ENCODE measurements at regions not wholly inside any gene's neighbourhood (a gene's known extent, or its start where the extent isn't known, plus 50 kb on each side); places are given as distances from the start of the nearest gene placed in this dataset.

DNA sequence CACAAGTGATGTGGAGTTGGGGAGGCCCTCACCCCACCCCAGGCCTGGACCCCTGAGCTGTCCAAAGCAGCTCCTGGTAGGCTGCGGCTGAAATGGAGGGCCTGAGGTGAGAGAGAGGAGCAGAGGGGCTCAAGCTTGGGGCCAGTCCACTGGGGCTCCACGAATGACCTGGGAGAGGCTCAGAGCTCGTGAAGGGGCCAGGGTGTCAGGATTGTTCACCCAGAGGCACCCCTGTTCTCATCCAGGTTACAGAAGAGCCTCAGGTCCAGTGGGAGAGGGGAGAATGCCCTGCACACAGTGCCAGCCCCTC, 102.2 kb upstream of the RET start:
- no peak for DNase-seq

DNA sequence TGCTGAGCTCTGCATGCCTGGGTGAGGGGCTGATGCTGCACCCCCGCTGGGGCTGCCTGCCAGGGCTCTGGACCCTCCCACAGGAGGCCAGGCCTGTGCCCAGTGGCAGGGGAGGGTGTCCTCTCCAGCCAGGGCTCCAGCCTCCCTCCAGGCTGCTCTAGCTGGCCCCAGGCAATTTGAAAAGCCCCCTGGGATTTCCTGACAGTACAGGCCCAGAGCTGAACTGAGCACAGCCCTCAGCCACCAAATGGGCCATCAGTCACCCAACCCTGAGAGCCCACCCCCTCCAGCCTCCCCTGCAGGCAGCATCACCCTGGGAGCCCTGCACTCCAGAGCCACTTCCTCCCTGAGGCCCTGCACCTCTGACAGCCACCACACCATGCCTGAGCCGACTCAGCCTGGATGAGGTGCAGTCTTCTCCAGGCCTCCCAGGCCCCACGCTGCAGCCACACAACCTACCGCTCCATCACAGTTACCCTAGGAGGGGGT, 101.8 kb upstream of the RET start:
- no peak for DNase-seq

DNA sequence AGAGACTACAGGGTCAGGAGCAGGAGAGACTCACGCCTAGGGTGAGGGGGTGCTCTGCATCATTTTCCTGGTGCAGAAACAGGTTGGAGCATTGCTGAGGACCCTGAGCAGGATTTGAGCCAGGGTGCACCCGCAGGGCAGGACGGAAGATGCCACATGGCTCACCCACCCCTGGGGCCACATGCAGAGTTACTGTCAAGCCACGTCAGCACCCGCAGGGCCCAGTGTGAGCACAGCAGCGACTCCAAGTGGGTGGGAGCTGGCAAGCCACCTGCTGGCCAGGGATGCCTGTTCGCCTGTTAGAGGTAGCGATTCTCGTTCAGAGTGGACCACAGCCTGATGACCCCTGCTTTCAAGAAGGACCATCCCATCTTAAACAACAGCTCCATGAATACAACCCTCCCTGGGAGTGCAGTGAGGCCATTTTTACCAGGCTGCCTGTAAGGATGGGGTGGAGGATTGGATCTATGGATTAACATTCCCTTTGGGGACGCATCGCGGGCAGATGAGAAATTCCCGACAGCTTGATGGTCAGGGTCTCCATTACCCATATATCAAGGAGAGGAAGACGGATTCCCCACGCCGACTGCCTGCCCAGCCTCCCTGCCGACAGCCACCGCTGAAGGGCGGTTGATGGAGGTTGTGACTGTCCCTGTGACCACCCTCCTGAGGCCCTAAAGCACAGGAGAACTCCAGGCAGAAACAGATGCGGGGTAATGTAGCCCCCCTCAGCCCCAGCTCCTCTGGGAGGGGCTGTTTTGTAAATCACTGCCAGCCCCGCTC, 101.1 kb upstream of the RET start:
- DNase-seq: peak; percentile 30

DNA sequence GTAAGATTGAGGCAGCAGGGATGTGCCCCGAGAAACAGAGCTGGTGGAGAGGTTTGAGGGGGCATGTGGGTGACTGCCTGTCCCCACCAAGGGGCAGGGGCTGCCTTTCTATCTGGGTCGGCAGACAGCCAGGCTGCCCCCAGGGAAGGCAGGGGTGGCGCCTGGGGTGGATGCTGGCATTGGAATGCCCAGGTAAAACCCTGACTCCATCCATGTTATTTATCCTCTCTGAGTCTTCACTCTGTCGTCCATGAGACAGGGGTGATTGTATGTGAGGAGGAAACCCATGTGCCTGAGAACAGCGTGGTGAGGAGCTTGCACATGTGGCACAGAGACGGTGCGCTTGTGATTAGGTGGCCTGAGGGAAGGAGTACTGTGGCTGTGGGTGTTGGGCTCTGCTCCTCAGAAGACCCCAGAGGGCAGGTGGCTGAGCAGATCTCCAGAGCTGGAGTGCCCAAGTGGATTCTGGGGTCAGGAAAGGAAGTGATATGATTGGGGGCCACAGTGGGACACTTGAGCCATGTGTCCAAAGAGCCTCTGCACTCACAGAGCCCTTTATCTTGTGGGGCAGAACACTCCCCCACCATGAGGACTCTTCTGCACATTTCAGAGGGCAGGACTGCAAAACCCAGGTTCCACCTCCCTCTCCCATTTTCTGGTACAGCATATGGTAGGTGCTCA, 100.4 kb upstream of the RET start:
- DNase-seq: no peak

DNA sequence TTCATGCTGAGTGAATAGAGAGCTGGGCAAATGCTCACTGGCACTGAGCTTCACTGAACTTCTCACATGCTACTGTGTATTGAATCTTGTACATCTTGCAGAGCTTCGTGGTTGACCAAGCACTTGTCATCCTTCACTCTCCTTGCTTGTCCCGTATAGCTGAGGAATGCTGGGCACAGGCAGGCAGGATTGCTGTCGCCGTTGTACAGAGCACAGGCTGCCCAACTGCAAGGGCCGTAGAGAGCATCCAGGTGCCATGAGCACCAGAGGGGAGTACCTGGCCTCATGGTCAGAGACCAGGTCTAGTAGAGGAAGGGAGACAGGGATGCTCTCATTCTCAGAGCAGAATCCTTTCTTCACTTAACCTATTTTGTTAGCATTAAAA, 99.8 kb upstream of the RET start:
- no peak for DNase-seq

DNA sequence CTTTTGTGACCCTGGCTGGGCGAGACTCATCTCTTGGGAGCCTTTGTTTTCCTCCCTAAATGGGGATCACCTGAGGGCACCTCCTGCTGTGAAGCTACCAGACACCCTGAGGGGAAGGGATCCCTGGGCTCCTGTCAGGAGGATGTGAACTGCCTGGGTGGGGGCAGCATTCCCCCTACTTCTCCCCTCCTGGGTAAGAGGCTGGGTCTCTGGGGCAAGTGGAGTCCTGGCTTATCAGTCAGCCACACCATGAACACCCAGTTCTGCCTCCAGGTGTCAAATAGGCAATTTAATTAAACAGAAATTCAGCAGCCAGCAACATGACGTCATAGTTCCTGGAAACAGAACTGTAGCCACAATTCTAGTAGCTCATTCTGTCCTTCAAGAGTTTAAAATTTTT, 97.7 kb upstream of the RET start:
- no peak for DNase-seq

DNA sequence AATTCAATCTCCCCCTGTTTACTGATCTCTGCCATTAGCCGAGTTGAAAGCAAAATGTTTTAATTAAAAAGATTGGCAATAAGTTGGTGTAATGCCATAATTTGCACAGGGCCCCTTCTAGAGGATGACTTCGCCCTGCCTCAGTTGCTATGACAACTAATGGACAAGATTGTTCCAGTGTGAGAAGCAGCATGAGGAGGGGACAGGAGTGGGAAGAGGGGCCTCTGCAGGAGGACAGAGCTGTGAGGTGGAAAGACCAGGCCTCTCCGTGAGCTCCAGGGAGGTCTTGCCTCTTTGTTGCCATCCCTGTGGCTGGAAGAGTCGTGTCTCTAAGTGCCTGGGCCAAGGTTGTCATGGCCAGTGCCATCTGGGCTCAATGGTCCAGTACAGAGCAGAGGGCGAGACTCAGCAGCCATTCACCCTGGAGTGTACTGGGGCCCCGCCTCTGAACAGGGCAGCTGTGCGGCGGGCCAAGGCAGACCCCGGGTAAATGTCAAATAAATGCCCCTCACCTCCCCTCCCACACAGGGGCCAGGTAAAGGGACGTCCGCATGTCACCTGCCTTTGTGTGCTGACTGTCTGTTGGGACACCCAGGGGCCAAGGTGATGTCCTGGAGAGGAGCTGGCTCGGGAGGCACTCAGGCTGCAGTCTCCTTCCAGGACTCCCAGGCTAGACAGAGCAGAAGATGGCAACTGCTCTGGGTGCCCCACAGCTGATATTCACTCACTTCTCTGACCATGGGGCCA, 97.0 kb upstream of the RET start:
- no peak for DNase-seq

DNA sequence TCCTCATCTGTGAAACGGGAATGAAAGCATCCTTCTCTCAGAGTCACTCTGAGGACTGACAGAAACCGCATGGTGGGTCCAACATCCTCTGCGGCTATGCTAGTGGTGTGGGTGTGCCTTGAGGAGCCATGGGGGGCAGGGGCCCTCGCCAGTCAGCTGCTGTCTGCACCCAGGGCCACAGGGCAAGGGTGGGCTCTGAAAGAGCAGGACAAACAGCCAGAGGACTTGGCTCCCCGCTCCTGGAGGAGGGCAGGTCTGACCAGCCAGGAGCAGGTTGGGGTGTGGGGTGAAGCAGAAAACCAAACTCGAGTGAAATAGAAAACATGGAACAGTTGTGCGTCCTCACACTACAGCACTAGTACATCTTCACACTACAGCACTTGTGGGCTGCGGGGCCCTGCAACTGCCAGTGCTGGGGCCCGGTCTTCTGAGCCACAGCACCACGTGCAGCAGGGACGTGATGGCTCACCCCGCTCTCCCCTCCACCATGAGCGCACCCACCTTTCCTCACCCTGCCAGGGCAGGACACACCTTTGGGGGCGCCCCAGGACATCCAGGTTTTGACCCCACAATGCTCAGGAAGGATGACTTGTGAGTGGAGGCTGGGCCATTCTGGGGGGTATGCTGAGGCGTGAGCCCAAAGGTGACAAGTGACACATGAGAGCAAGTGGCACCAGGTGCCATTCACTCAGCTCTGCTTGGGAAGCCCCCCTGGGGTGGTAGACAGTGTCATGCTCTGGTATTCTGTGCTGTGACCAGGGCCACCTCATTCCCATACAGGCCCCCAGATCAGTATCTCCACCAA, 96.1 kb upstream of the RET start:
- no peak for DNase-seq

DNA sequence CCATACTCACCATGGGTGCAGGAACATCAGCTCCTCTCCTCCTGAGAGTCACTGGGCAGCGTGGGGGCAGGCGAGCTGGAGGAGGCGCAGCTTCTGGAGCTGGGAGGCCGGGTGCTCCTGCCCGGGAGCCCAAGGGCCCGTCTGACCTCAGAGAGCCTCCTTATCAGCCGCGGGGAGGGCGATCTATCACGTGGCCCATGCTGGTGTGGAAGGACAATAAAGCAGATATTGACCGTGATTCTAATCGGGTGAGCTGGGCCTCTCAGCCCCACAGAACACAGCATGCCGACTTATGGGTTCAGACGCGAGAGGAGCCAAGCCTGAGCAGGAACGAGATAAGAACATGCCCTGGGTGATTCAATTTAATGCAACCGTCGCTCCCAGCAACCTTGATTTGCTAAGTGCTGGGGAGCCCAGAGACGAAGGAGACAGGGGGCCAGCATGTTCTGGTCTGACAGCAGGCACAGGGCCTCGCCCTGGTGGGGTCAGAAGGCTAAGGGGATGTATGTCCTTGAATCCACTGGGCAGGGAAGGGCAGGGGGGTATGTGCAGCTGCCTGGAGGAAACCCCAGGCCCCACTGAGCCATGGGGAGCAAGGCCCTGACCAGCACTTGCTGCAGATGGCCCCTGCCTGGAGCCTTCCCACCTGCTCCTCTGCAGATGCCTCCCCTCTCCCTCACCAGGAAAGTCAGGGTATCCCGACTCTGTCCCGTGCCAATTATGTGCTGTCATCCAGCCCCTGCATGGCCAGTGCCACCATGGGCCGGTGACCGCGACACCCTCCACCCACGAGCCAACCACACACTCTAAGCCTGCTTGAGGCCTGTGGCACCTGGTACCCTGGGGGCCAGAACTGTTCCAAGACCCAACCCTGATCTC, 95.3 kb upstream of the RET start:
- no peak for DNase-seq

DNA sequence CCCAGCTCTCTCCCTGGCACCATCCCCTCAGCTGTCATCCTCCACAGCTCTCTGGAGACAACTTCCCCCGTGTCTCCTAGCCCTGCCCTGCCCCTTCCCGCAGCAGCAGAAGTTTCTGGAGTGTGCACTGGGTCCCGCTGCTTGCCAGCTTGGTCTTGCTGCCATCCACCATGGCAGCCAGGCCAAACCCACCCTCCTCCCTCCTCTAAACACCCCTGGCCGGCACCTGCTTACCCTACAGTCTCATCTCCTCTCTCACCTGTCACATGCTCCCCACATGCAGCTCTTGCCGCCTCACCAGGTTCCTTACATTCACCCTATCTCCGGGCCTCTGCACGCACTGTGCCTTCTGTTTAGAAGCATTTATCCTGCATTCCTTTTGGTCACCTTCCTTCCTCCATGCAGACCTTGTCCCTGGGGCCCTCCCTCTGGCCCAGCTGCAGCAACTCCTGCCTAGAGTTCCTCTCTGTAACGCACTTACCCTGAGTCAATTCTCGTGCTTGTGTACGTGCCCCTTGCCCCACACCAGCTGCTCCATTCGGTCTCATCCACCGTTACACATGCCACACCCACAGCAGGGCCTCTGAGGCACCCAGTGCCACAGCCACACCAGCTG, 93.9 kb upstream of the RET start:
- DNase-seq: no peak

DNA sequence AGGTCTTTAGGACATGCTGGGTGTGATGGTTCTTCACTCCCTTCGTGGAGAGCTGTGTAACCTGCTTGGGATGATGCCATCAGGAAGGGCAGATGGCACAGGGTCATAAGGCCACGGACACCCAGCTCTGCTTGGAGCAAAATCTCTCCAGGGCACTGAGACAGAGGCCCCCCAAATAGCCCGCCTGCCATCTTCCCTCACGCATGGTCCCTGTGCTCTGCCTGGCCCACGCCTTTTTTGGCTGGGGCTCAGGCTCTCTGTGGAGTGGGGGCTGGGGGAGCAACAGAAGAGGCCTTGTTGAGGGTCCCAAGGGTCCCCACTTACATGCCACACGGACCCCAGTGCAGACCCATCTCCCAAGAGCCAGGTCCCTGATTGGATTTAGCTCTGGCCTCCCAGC, 93.3 kb upstream of the RET start:
- DNase-seq: no peak

DNA sequence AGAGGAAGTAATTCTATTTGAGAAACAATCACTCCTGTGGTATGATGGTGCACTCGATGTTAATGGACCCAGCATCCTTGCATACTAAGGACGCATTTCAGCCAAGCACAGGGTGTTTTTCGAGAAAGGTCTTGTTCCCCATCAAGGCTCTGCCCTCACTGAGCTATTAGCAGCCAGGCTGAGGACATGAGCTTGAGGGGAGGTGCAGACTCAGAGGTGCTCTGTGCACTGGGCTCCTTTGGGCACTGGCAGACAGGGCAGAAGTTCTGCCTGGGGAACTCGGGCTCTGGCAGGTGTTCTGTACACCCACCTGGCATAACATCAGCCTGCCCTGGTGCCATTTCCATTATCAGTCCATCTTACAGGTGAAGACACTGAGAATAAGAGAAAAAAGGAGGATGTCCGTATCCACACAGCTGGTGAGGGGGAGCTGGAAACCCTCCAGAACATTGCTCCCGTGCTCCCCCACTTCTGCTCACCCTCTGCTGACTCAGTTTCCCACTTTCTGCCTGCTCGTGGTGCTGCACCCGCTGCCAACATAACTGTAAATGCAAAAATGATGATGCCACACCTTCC, 92.7 kb upstream of the RET start:
- no peak for DNase-seq

DNA sequence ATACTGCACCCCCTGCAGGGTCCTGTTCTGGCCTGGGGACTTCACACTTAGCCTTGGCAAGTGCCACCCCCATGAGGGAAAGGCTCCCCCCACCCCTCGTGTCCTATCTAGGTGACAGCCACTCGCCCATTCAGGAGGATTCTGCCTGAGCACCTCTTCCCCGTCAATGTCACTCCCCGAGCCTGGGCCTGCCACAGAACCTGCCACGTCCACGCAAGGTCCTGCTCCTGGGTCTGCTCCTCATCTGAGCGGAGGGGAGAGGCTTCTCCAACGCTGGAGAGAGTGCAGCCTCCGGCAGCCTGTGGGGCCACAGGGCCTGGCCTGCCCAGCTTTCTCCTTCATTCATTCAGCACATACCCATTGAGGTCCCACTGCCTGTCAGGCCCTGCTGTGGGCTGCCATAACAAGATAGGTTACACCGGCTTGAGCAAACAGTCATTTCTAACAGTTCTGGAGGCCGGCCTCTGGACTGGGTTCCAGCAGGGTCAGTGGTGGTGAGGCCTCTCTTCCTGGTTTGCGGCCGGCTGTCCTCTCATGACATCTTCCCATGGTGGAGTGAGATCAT, 92.0 kb upstream of the RET start:
- DNase-seq: no peak

DNA sequence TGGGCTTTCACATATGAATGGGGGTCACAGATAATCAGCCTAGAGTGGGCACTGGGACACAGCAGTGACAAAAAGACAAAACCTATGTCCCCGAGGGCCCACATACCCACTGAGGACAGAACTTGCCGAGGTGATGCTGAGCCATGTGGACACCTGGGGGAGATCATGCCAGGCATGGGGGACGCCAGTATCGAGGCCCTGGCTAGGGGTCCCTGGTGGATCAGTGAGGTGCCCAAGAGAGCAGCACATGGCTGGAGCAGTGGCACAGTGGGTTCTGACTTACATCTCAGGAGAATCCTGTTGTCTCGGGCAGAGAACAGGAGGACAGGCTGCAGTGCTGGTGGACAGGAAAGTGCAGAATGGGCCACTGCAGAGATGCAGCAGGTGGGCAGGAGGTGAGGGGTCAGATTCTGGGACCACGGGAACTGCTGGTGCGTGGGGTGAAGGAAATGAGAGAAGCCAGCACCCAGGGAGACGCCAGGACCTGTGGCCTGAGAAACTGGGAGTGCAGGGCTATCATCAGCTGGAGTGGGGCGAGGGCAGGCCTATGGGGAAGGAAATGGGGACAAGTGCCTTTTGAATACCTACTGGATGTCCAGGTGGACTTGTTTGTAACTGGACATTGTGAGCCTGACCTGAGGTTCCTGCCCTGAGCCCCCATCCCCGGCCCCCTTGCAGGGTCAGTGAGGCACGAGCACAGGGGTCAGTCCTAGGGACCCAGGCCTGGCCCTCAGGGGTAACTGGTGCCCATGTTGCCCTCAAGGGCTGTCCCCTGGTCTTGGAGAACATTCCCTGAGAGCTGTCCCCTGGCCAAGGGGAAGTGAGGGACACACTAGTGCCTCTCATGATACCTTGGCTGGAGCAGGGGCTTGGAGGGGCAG, 91.2 kb upstream of the RET start:
- DNase-seq: no peak

DNA sequence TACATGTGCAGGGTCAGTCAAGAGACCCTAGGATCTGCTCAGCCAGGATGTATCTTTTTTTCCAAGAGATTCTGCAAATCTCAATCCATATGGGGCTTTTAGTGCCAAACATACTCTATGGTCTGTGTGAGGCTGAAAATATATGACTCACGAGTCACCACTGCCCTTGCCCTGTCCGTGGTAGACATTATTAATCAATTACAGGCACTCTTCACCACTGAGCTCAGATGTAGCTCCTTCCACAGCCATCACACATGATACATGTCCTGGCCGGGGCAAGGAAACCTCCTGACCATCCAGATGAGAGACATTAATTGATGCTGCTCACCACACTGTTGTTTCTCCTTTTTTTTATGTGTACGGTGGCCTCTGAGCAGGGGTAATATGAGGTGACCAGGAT, 90.2 kb upstream of the RET start:
- DNase-seq: peak; percentile 14

DNA sequence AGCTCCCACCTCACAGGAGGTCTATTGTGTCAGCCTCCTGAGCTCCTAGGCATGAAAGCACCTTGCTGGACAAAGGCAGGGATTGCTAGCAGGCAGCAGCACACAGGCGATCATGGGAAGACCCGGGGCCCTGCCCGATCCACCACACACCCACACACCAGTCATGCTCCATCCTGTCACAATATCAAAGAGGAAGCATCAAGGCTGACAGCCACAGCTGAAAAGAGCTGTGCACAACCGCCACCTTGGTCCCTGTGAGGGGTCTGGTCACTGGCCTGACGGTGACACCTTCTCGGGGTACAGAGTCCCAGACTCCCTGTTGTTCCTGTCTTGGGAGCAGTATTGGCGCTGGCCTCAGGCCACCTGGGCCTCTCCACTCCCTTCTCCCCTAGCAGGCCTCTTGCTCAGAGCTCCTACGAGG, 89.7 kb upstream of the RET start:
- DNase-seq: no peak

DNA sequence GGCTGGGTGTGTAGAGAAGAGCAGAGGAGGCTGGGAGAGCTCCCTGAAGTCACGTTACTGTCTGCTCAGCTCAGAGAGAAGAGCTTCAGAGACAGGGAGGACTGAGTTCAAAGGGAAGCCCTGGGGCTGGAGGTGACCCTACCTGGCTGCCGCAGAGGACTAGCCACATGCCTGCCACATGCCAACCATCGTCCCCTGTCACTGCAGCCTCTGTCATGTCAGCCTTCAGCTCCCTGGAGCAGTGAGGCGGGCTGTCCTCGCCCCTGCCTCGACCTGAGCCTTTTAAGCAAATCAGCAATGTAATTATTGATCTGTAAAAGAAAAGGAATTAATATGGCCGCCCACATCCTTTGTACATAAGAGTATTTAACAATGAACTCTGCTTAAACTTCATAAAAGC, 89.3 kb upstream of the RET start:
- DNase-seq: no peak

DNA sequence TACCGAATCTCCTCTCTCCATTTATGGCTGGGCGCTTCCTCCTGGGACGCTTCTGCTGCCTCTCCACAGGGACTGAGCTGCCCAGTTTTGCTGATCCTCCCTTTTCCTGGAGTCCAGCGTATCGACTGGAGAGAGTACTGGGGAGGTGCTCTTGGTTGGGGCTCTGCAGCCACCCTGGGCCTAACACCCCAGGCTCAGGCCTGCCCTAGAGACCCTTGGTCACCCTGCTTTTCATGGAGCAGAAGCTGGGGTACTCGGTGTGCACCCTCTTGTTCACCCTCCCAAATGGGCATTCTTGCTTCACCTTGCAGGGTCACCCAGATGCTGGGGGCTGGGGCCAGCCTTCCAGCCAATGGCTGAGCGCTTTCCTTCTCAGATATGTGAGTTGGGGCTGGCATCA, 88.8 kb upstream of the RET start:
- no peak for DNase-seq

DNA sequence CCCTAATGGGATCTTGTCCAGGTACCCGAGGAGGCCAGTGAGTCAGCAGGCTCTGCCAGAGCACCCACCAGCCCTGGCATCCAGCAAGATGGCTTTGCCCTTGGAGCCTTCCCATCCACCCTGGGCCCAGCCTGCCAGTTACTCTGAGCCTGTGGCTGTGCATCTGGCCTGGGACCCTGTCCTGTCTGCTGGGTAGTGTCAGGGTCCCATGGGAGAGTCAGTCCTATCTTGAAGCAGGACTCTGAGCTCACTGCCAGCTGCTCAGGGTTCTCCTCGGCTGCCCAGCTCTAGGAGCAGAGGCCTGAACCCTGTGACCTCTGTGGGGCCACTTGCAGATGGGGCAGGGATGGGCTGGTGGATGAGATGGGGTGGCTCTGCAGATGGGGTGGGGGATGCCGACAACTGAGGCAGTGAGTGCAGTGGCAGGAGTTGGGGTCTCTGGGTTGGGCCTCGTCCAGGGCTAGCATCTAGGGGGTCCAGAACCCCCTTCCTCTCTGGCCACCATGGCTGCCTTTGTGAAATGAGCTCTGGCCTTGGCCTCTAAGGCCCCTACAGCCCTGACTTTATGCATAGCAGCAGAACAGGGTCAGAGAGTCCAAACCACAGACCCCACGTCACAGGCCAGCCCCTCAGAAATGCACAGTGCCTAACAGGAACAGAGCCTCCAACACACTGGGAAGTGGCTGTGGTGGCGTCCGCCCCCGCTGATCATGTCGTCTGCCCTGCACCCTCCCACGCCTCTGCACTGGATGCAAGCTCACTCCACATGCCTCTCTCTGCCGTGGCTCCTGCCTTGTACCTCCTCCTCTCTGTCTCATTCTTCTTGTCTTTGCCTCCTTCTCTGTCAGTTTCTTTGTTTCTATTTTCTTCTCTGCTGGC, 88.1 kb upstream of the RET start:
- DNase-seq: no peak

Measured in DMS53 (cell line).